Keratinocyte (primary cell): ENCODE measurements at regions not wholly inside any gene's neighbourhood (a gene's known extent, or its start where the extent isn't known, plus 50 kb on each side); places are given as distances from the start of the nearest gene placed in this dataset.

Experiments used
- CTCF ChIP-seq, 3 experiments: IDR thresholded peaks in 1 of 3; conservative IDR thresholded peaks in 1 of 3; optimal IDR thresholded peaks in 1 of 3; 2 replicates in 2 of 3; 3 replicates in 1 of 3; pipeline versions ENCODE3 to v1.5.1; 2011; ENCODE audit warnings: low read length in 3 of 3, mild to moderate bottlenecking in 3 of 3, moderate library complexity in 2 of 3, control low read depth in 1 of 3, inconsistent platforms in 1 of 3; ENCODE audit not compliant: insufficient read depth in 2 of 3; ENCODE audit errors: extremely low read depth in 1 of 3
- EZH2 ChIP-seq: IDR thresholded peaks from one replicate; pipeline ENCODE4 v1.6.1; 2012; ENCODE audit warnings: inconsistent platforms, mild to moderate bottlenecking, low read length, moderate library complexity

- TF ChIP-seq EZH2 (no peak), CTCF (optimal IDR thresholded peaks at IDR 0.05 in 1 of 3, IDR thresholded peaks at IDR 0.05 in 1 of 3, conservative IDR thresholded peaks at IDR 0.05 in 1 of 3; ENCODE audit: extremely low read depth in 1 of 3, insufficient read depth in 2 of 3, low read length in 3 of 3) (no peak)
These were observed 806.7 kb upstream of the ADGRL2 start for GRCh38 chr1:80994038-80994437.
